Stomach (tissue), 8 donors: ENCODE measurements at regions not wholly inside any gene's neighbourhood (a gene's known extent, or its start where the extent isn't known, plus 50 kb on each side); places are given as distances from the start of the nearest gene placed in this dataset.

Source experiments
- DNase-seq, 2 donors: peaks; one replicate each; pipeline versions ENCODE4 v3.0.0 to v3.0.0-alpha.2; 2013 to 2019
- H3K27ac ChIP-seq, 5 donors: fragments of 200-600 bp in 4 of 5; sonication (generic) in 4 of 5; one replicate each; pipeline ENCODE4 v1.5.1; 2013 to 2019; ENCODE audit warnings: mild to moderate bottlenecking in 1 of 5, moderate library complexity in 1 of 5
- H3K27me3 ChIP-seq, 3 donors: fragments of 200-600 bp; sonication (generic); one replicate each; pipeline ENCODE4 v1.5.1; 2017 to 2019; ENCODE audit warnings: mixed run types in 1 of 3
- H3K36me3 ChIP-seq, 4 donors: fragments of 200-600 bp; sonication (generic); 1 replicate in 3 of 4; 2 replicates in 1 of 4; pipeline ENCODE4 v1.5.1; 2016 to 2019
- H3K4me1 ChIP-seq, 4 donors: fragments of 200-600 bp; sonication (generic); one replicate each; pipeline ENCODE4 v1.5.1; 2016 to 2019
- H3K4me3 ChIP-seq, 4 donors: fragments of 200-600 bp; sonication (generic) in 3 of 4; one replicate each; pipeline ENCODE4 v1.5.1; 2016 to 2019; ENCODE audit warnings: mild to moderate bottlenecking in 1 of 4
- H3K9me3 ChIP-seq, 4 donors: fragments of 200-600 bp; sonication (generic); one replicate each; pipeline ENCODE4 v1.5.1; 2016 to 2019
- CTCF ChIP-seq, 7 experiments: fragments of 450-650 bp in 4 of 7; fragments of 200-600 bp in 3 of 7; sonication (generic) in 3 of 7; IDR thresholded peaks; one replicate each; pipeline ENCODE4 v1.5.1; 2016 to 2019; ENCODE audit warnings: antibody characterized with exemption in 7 of 7, control low read depth in 2 of 7, mild to moderate bottlenecking in 1 of 7
- EP300 ChIP-seq: sonication (generic); formaldehyde crosslinking; IDR thresholded peaks from one replicate; pipeline ENCODE4 v1.6.1; 2017; ENCODE audit warnings: antibody characterized with exemption
- POLR2A ChIP-seq, 4 donors: fragments of 450-650 bp; IDR thresholded peaks; one replicate each; pipeline ENCODE4 v1.6.1; 2016; ENCODE audit warnings: antibody characterized with exemption in 4 of 4, control low read depth in 2 of 4, mild to moderate bottlenecking in 1 of 4, moderate library complexity in 1 of 4
- POLR2AphosphoS5 ChIP-seq, 3 donors: sonication (generic); formaldehyde crosslinking; IDR thresholded peaks; one replicate each; pipeline ENCODE4 v1.6.1; 2016; ENCODE audit warnings: antibody characterized with exemption in 3 of 3
- WGBS, 5 donors: extraction: QIAGEN DNeasy Blood & Tissue Kit in 3 of 5; methylation state at CpG; one replicate each; pipeline versions ENCODE4 v1.1.5 to v1.1.7; 2013 to 2018; 5-methylcytosine and 5-hydroxymethylcytosine counted together
- intact Hi-C: fragments of 100-400 bp; cut with DNase I; formaldehyde crosslinking; loops from one replicate; pipeline ENCODE4 v1.15.1; 2023; ENCODE audit warnings: low total_unique reads
- donor health status: healthy with polysubstance abuse.
- donor health status: Bipolar disorder and iron deficiency.
- donor health status: healthy.

GRCh38 chr17:73875346-73875745 lies 231.1 kb upstream of the SDK2 start:
- Histone ChIP-seq H3K9me3 (no peaks in the 10 kb centered on the region), H3K36me3 (no peaks in the 10 kb centered on the region), H3K27me3 (peaks cover 0 to 12% (median 0%) of the 10 kb centered on the region in 3 donors), H3K4me1 (no peaks in the 10 kb centered on the region), H3K27ac (no peak overlapping the region), H3K4me3 (no peak overlapping the region)
- WGBS, 5 donors: 36 to 53% (median 41%) methylated on average over 3 of the region's 3 CpGs
- no peak for DNase-seq
- intact Hi-C loops: no loop called here
- TF ChIP-seq POLR2A (IDR thresholded peaks at IDR 0.05) (no peak), CTCF (IDR thresholded peaks at IDR 0.05) (no peak), EP300 (no peak), POLR2AphosphoS5 (IDR thresholded peaks at IDR 0.05) (no peak)

DNA sequence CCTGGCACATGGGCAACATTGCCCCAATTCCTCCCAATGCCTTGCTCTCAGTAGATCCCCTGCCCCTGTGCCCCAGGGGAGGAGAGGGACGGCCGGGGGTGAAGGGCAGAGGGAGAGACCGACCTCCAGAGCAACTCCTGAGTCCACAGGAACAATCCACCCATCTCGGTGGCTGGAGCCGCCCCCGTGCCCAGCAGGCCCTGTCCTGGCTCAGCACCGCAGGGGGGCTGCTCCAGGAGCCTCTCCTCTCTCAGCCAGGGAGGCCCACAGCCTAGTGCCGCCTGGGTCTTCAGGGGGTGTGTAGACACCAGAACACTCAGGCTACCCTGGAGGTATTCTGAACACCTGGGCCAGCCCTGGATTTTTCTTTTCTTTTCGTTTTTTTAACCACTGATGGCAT lies 233.7 kb upstream of the SDK2 start:
- WGBS, 5 donors: 70 to 88% (median 73%) methylated on average over 6 to 9 of the region's 9 CpGs
- no peak overlapping the region for H3K27ac ChIP-seq
- H3K9me3 ChIP-seq: no peaks in the 10 kb centered on the region
- intact Hi-C loops: no loop called here
- TF ChIP-seq POLR2AphosphoS5 (IDR thresholded peaks at IDR 0.05) (no peak), CTCF (IDR thresholded peaks at IDR 0.05) (no peak)
- peaks cover 0 to 26% (median 0%) of the 10 kb centered on the region in 3 donors for H3K27me3 ChIP-seq
- no peak for DNase-seq
- H3K4me1 ChIP-seq: no peaks in the 10 kb centered on the region
- H3K4me3 ChIP-seq: no peak overlapping the region
- no peaks in the 10 kb centered on the region for H3K36me3 ChIP-seq

- intact Hi-C loops: no loop called here
- no peak for TF ChIP-seq CTCF (IDR thresholded peaks at IDR 0.05)
- TF ChIP-seq POLR2AphosphoS5 (IDR thresholded peaks at IDR 0.05): no peak
- no peak for TF ChIP-seq POLR2A (IDR thresholded peaks at IDR 0.05)
- TF ChIP-seq EP300: no peak
- Histone ChIP-seq H3K27me3 (peaks cover 0 to 34% (median 0%) of the 10 kb centered on the region in 3 donors), H3K9me3 (no peaks in the 10 kb centered on the region), H3K4me1 (no peaks in the 10 kb centered on the region), H3K4me3 (no peak overlapping the region), H3K27ac (no peak overlapping the region), H3K36me3 (no peaks in the 10 kb centered on the region)
- DNase-seq: no peak
- WGBS, 5 donors: 79 to 91% (median 89%) methylated on average over 5 to 14 of the region's 14 CpGs
Measured at GRCh38 chr17:73878923-73879322, 234.7 kb upstream of the SDK2 start.

- no peak overlapping the region for H3K4me3 ChIP-seq
- H3K27ac ChIP-seq: no peak overlapping the region
- WGBS, 5 donors: 53 to 61% (median 58%) methylated on average over 5 of the region's 5 CpGs
- H3K4me1 ChIP-seq: no peaks in the 10 kb centered on the region
- TF ChIP-seq EP300 (no peak), CTCF (IDR thresholded peaks at IDR 0.05) (no peak), POLR2A (IDR thresholded peaks at IDR 0.05) (no peak), POLR2AphosphoS5 (IDR thresholded peaks at IDR 0.05) (no peak)
- no peak for DNase-seq
- H3K27me3 ChIP-seq: peaks cover 0 to 34% (median 0%) of the 10 kb centered on the region in 3 donors
- no peaks in the 10 kb centered on the region for H3K36me3 ChIP-seq
- H3K9me3 ChIP-seq: no peaks in the 10 kb centered on the region
- intact Hi-C loops: no loop called here
Measured at GRCh38 chr17:73879987-73880386, 235.7 kb upstream of the SDK2 start.
